GM18873 (cell line): ENCODE measurements at regions not wholly inside any gene's neighbourhood (a gene's known extent, or its start where the extent isn't known, plus 50 kb on each side); places are given as distances from the start of the nearest gene placed in this dataset.

Experiments
- ATAC-seq: cut with Tn5 transposase; IDR thresholded peaks from one replicate; pipeline ENCODE4 v1.9.1; 2021; ENCODE audit warnings: mild to moderate bottlenecking, moderate library complexity, moderate number of reproducible peaks; ENCODE audit not compliant: unreplicated experiment, low FRiP score

GRCh38 chr1:173128742-173129141, 78.0 kb upstream of the TNFSF18 start:
- ATAC-seq = no peak

DNA sequence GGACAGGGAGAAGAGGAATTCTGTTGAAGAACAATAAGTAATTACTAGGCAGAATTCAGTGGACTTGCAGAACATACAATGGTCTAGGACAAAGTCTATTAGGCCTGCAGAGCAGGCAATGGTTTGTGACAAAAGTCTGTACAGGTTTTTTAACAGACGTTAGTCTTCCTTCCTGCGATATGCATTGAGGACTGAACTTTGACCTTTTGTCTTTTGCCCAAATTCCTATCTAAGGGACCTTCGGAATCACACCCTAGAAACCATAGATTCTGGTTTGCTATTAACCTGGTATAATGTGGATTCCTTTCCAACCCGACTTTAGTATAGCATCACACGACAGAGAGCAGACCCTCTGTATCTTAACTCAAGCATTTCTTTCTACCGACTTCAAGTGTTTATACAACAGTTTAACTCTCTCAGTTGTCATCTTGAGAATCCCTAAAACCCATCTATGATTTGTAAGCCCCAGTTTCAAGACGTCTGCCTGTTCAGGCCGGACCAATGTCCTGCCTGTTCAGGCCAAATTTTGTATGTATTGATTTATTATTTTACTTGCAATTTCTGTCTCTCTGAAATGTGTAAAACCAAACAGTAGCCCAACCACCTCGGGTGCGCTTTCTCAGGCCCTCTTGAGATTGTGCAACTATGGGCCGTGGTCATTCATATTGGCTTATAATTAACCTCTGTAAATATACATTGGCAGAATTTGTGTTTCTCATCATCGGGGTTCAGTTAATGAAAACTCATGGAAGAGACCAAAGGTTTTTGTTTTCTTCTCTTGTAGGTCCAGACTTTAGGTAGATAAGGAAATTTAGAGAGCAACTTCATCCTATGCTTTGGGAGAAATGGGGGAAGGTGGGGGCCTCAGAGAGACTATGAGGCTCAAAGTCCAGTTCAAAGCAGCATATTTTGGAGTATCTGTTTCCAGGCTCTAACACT, 76.9 kb upstream of the TNFSF18 start:
- ATAC-seq = no peak

DNA sequence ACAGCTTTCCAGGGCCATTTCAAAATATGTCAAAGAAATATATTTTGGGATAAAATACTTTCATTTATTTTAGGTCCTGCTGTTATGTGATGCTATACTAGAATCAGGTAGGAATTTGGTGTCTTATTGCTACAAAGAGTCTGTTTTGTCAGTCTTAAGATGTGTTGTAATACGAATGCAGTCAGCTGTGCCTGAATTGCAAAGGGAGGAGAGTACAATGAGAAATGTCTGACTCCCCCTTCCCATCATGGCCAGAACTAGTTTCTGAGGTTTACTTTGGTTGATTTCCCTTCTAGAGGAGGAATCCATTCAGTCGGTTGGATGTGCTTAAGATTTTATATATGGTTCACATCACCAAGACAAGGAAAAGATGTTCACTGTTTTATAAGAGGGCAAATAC, 75.7 kb upstream of the TNFSF18 start:
- no peak for ATAC-seq

GRCh38 chr1:173122958-173123852, 72.5 kb upstream of the TNFSF18 start:
- ATAC-seq = no peak

DNA sequence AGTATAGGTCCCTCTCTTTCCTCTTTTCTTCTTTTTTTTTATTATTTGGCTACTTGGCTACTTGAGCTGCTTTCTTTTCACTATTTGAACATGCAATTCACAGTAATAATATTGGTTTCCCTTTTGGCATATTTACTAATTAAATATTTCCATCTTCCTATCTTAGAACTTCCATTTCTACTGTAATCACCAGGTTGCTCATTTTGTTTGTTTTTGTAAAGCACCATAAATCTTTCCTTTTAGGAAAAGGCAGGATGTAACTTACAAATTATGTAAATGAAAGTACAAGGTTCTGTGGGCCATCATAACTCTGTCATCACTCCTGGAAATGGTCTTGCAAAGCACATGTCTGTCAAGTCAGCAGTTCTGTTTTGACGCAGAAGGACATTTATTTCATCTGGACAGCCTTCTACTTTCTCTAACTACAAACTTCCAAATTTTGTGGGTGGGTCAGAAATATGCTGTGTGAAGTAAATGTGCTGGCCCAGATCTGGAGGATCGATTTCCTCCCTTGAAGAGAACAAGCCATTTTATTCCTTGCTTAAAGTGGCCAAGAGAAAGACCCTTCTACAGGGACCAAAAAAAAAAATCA, 71.7 kb upstream of the TNFSF18 start:
- ATAC-seq = no peak

GRCh38 chr1:173118404-173118803, 67.7 kb upstream of the TNFSF18 start:
- ATAC-seq = no peak

GRCh38 chr1:173117761-173118160, 67.0 kb upstream of the TNFSF18 start:
- ATAC-seq = no peak

DNA sequence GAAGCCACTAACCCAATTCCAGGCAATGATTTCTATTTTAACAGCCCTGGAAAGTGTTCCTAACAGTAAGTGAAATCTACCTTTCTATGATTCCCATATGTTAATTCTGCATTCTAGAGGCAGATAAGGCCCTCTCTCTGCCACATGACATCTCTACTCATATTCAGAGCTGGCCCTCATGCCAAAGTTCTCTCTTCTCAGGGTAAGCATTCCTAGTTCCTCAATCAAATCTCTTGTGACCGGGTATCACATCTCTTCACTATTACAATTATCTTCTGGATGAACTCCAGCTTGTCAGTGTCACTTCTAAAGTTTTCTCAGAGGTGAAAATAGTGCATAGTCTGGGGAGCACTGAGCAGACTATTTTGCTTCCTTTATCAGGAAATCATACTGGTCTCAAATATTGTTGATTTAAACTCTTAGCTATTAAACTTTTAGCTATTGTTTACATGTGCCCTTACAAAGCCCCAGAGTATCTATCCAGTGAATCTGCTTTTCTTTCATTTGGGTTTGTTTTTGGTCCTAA, 66.4 kb upstream of the TNFSF18 start:
- no peak for ATAC-seq

DNA sequence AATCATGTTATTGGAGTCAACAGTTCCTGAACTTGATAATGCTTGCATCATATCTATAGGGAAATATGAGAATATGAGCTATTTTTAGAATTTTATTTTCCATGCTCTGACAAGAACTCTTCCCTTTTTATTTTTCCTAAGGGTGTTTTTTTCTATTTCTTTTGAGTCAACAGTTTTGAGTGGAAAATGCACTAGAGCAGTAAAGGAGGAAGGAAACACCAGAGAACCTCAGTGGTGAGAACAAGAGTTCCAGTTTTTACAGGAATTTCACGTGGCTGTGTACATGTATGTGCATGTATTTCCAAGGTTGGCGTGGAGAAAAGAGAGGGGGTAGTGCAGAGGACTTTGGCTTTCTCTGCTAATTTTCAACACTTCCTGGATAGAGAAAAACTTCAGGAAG, 63.6 kb upstream of the TNFSF18 start:
- no peak for ATAC-seq

DNA sequence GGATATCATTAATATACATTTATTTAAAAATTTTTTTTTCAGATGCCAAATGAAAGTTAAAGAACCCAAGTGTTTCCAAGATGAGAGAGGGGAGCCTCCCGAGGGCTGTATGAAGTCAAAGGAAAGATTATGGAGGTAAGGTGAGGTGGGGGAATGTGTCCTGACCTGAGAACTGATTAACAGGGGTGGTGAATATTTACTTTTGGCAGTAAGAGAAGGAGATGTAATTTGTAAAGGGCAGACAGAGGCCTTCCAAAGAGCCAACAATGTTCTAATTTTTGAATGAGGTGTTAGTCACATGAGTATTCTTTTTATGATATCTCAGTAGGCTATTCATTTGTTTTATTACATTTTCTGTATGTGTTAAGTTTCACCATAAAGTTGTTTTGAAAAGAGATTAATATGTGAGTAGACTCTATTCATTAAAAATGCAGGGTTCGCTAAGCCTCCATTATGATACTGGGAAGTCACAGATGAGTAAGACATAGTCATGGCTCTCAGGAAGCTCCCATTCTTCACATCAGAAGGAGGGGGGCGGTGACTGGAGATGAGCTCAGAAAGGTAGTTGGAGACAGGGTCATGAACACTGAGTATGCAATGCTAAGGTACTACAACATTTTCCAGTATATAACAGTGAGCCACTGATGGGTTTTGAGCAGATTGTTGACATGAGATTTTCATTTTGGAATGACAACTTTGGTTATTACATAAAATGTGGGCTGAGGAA, 62.4 kb upstream of the TNFSF18 start:
- ATAC-seq = no peak

DNA sequence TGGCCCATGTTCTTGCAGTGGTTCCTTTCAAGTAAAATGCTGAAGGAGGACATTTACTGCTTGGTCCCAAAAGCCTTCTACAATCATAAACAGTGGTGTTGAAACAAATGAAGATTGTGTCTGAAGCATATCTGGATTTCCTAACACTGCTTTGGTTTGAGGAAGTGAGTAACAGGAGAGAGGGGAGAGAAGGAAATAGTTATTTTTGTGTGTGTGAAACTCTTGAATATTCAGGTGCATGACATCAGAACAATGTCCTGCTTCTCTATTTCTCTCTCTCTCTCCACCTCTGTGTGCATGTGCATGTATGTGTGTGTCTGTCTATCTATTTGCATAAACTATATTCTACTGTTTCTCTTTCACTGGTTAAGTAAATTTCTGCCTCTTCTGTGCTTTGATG, 61.4 kb upstream of the TNFSF18 start:
- ATAC-seq = peak; percentile 86

- ATAC-seq = no peak
These were observed 57.0 kb upstream of the TNFSF18 start for GRCh38 chr1:173107696-173108095.

GRCh38 chr1:173103006-173103405, 52.3 kb upstream of the TNFSF18 start:
- no peak for ATAC-seq

GRCh38 chr1:173101589-173101988, 50.8 kb upstream of the TNFSF18 start:
- ATAC-seq = no peak

- no peak for ATAC-seq
These were observed 49.9 kb upstream of the TNFSF18 start for GRCh38 chr1:173100476-173101107.
